B cell (primary cell): ENCODE measurements at regions not wholly inside any gene's neighbourhood (a gene's known extent, or its start where the extent isn't known, plus 50 kb on each side); places are given as distances from the start of the nearest gene placed in this dataset.

Experiments used
- EZH2 ChIP-seq: IDR thresholded peaks from 2 replicates; pipeline ENCODE4 v1.6.1; 2012; ENCODE audit warnings: borderline replicate concordance, low read depth, mild to moderate bottlenecking, moderate library complexity, low read length; ENCODE audit not compliant: insufficient read depth, poor library complexity, severe bottlenecking
- TF ChIP-seq, protein P1 (sequence below): fragments of 200-600 bp; IDR thresholded peaks from one replicate; pipeline ENCODE4 v1.8.0; 2022; ENCODE audit warnings: antibody characterized with exemption, mild to moderate bottlenecking

DNA sequence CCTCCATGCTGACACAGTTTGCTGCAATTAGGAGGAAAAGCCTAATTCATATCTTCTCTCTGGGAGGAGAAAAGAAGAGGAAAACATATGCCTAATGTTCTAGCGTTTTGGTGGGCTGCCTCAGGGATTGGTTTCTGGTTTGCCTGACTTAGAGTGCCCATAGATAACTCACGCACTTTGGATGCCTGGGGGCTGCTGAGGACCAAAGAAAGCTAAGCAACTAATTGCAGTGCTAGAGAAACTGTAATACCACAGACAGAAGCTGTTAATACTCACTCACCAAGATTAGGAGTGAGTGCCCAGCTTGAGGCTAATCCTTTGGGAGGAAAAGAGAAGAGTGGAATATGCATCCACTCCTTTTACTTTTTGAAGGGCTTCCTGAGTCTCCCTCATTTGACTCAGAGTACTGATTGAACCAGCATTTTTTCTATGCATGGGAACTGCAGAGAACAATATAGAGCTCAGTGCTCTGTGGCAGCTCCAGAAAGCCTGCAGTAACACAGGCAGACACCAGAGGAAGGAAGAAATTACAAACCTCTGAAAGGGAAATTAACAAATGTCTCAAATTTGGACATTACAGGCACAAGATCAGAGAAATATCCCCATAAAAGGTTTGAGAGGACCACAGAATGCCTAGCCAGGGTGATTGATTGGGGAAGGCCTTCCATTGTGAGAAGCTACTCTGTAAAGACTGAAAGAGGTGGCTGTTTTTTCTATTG lies 666.4 kb downstream of the OLFM4 start:
- TF ChIP-seq EZH2: no peak
- TF ChIP-seq, protein P1, sequence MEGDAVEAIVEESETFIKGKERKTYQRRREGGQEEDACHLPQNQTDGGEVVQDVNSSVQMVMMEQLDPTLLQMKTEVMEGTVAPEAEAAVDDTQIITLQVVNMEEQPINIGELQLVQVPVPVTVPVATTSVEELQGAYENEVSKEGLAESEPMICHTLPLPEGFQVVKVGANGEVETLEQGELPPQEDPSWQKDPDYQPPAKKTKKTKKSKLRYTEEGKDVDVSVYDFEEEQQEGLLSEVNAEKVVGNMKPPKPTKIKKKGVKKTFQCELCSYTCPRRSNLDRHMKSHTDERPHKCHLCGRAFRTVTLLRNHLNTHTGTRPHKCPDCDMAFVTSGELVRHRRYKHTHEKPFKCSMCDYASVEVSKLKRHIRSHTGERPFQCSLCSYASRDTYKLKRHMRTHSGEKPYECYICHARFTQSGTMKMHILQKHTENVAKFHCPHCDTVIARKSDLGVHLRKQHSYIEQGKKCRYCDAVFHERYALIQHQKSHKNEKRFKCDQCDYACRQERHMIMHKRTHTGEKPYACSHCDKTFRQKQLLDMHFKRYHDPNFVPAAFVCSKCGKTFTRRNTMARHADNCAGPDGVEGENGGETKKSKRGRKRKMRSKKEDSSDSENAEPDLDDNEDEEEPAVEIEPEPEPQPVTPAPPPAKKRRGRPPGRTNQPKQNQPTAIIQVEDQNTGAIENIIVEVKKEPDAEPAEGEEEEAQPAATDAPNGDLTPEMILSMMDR: no peak
